HG03342 (cell line): ENCODE measurements at regions not wholly inside any gene's neighbourhood (a gene's known extent, or its start where the extent isn't known, plus 50 kb on each side); places are given as distances from the start of the nearest gene placed in this dataset.

Experiments used
- ATAC-seq: cut with Tn5 transposase; IDR thresholded peaks from one replicate; pipeline ENCODE4 v1.9.1; 2021; ENCODE audit warnings: mild to moderate bottlenecking, moderate library complexity; ENCODE audit not compliant: unreplicated experiment

DNA sequence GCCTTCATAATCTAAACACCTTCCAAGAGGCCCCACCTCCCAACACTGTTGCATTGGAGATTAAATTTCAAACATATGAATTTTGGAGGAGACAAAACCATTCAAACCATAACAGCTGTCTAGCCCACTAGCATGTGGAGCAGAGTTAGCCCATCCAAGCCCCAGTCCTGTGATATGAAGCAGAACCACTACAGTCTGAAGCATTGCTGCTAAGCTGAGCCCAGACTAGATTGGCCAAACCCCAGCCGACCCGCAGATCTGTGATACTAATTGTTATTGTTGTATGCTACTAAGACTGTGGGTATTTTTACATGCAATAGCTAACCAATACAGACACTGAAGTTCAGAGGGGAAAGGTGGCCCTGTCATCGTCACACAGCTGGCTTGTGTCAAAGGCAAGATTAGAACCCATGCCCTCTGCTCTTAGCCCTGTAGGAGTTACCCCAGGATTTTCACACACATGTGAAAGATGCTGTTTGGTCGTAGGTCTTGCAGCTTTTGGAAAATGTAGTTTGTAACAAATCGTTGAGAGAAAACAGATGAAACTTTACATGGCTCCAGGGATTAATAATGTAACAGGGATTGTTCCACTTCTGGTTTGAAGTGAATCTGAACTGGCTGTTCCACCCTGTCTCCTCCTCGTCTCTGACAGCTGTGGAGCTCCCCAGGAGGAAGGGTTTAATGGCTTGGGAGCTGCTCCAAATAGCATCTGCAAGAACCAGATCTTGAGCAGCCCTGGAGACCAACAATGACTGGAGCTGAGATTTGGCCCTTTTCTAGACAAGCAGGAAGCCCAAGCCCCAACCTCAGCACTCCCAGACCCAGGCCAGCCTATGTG is 517.5 kb downstream of the MID1IP1 start:
- no peak for ATAC-seq

DNA sequence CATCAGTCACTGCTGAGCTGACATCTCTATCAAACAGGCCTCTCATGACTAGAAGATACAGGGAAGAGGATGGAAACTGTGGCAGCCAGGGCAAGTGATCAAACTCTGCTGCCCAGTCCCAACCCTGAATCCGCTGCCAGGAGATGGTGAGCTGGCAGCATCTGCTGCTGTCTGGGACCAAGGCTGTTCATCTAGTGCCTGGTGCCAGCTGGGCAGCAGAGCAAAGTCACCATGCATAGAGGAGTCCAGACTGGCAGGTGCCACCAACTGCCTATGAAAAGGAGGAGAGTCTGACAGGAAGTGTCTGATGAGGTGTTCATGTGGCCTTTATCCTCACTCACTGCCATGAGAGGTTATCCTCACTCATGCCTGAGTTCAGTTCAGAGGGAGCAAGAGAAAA is 518.9 kb downstream of the MID1IP1 start:
- ATAC-seq = no peak

DNA sequence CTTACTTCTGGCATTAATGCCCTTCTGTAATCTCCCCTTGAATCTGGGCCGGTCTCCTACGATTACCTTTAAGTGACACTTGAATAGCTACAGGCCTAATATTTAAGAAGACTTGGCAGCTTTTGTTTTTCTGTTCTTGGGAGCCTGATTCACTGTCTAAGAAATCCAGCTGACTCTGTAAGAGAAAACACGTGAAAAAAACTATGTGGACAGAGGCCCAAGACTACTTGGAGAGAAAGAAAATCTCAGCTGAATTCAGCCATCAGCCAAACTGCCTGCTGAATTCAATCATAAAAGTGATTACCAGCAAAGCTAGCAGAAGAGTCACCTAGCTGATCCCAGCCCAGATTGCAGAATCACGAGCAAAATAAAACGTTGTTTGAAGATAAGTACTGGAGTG is 521.2 kb downstream of the MID1IP1 start:
- ATAC-seq = no peak

DNA sequence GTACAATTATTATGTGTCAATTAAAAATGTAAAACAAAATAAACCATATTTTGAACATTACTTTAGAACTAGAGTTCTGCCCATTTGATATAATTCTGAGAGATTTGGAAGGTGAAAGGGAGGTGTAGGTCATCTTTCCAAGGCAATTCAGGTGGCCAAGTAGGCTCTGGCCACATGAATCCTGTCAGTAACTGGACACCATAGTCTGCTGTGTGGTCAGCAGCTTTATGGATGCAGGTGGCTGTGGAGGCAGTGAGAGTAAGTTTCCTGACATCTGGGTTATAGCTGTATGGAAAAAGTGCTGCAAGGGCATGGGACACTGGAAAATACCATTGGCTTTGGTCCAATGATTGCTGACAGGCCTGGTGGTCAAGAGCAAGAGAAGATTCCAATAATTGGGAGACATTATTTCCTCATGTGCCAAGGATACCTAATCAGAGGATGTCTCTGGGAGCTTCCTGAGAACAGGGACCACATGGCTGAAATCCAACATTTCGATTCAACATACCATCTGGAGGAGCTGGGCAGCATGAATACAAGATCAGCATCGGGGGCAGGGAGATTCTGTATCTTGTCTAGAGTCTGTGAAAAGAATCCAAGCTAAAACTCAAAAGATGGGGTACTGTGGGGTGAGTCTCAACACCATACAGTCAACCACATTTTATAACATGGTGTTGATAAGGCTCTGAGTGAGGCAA is 523.1 kb downstream of the MID1IP1 start:
- no peak for ATAC-seq

DNA sequence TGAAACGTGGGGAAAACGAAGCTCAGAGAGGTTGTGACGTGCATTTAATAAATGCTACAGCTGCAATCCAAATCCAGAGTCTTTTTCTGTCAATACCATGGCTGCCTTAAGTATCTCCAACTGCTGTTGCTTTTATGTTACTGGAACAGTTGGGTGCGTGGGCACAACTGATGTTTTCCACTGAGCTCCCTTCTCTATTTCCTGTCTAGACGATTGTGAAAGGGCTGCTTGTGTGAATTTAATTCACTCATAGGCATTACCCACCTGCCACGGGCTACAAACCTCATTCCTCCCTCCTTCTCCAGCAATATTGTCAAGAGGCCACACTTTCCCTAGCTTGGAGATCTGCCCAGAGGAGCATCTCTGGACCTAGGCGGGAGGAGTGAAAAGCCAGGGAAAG is 526.0 kb downstream of the MID1IP1 start:
- ATAC-seq = no peak

DNA sequence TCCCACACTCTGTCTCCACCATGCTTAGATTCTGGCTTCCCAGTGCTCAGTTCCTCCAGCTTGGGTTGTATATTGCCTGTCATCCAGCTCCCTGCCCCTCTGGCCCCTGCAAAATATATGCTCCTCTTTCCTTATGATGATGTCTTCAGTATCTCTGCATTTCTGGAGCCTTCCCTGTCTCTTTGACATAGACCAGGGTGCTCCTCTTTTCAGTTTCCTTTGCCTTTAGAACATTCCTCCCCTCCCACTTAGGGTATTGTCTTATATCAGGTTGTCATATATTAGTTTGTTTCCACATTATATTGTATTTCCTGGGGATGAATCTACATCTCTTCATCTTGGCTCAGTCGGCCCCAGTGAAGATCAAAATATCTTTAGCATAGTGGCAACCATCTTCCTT is 526.4 kb downstream of the MID1IP1 start:
- ATAC-seq = no peak

DNA sequence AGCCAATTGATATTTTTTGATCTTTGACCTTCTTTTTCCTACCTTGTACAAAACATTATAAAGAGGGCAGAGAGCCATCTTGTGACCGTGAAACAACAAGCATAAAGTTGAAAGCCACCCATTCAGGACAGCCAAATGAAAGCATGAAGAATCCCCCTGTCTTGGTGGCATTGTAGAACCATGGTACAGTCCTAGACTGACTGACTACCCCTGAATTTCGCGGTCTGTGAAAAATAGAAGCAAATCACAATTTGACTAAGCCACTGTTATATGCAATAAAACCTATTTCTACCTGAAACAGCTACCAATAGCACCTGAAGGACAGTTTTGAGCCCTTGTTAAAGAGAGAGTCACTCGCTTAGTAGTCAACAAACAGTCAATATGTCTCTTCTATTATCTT is 527.4 kb downstream of the MID1IP1 start:
- no peak for ATAC-seq

DNA sequence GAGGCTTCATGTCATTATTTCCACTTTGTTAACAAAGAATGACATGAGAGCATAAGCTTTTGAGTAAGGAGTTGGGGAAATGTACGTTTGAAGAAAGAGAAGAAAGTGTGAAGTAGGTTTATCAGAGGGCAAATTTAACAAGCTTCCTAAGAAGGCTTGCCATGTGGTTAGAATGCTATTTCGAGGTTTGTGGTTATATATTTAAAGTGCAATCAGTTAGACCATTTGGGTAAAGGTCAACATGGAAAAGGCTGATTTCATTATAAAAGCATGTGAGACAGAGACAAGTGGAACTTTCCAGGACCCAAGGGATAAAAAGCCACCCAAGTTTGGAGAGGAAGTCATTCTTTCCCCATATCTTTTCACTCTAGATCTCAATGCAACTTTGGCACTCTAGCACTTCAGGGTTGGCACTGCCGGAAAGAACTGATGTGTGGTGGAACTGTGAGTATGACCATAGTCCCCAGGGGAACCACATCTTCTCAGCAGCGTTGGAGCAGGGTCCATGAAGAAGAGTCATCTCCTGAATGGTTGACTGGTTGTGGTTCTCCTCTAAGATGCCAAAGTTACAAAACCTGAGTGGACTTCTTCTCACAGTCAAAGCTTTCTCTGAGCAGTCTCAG is 529.9 kb downstream of the MID1IP1 start:
- ATAC-seq = no peak

DNA sequence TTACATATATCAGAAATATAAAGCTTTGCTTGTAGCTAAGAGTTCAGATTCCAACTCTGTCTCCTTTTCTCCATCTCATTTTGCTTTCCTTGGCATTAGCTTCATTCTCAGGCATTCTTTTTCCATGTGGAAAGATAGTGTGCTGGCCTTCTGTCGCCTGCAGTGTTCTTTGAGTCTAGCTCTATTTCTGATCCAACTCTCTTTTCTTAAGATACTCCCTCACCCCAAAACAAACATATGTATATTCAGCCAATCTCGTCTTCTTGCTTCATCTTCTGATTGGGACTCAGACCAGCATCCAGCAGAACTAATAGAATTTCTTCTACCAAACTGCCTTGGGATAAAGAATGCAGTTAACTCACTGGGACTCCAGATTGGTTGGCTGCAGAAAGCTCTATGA is 532.2 kb downstream of the MID1IP1 start:
- ATAC-seq = no peak

DNA sequence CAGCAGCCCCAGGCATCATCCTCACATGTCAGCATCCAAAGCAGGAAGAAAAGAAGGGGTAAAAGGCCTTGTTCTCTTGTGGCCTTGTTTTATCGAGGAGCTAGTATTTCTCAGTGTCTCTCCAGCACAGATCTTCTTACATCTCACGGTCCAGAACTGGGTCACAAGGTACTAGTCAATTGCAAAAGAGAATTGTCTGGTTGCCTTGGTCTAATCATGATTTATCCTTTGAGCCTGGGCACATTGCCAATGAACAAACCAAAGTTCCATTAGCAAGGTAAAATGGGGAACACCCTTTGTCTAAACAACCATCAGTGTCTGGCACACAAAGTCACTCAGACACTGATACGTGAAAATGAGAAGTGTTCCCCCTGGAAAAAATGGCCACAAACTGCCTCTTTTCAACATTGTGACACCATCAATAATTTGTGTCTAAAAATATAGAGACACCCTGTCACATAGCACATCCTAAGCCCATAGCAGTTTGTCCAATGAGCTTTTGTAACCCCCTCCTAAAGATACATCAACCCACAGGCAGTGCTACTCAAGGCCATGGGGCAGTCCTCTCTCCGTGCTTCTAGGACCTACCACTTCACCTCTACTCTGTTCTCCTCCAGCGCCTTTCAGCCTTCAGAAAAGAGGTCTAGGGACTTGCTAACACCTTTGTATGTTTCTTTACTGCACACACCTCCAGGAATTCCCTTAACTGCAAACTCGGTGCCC is 534.4 kb downstream of the MID1IP1 start:
- ATAC-seq = no peak

DNA sequence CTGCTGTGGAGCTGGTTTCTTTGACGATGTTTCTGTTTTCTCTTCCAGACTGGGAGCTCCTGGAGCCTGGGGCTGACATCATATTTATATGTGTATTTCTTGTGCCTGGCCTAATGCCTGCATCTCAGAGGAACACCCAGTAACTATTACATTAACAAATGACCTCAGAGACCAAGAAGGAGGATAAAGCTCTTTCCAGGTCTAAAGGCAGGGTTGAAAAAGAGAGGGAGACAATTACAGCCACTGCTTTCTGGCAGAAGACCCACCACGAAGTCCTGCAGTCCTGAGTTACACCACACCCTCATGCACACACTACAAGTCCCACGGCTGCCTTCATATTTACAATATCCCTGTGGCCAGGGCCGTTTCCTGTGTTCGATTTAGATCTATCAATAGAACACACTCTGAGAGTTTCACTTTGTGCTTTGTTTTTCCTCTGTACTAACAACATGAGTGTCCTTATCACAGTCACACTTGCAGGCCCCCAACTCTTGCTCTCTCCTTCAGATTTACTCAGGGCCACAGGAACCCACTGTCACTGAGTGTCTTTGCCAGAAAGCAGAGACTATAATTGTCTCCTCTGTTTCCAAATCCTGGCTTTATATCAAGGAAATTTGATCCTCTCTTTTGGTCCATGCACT is 535.5 kb downstream of the MID1IP1 start:
- peak; percentile 86 for ATAC-seq

DNA sequence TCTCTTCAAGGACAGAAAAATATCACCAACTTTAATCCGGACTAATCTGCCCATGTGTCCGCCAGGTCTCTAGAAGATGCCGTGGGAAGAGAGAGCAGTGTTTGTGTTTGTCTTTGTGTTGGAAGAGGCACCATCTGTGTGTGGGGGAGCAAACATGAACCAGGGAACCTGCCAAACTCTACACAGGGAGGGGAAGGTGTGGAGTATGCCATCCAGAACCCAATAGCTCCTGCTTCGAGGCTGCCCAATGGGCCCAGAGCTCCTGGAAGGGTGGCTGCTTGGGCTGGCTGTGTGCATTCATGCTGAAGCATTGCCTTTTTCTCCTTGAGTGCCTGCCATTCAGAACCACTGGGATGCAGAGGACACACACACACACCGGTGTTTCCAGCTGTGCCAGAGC is 536.2 kb downstream of the MID1IP1 start:
- ATAC-seq = no peak

DNA sequence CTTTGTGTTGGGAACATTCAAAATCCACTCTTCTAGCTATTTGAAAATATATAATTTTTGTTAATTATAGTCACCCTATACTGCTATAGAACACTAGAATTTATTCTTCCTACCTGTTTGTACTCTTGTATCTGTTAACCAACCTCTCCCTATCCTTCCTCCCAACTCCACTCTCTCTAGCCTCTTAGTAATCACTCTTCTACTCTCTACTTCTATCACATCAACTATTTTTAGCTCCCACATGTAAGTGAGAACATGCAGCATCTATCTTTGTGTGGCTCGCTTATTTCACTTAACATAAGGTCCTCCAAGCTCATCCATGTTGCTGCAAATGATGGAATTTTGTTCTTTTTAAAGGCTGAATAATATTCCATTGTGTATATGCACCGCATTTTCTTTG is 537.3 kb downstream of the MID1IP1 start:
- no peak for ATAC-seq

DNA sequence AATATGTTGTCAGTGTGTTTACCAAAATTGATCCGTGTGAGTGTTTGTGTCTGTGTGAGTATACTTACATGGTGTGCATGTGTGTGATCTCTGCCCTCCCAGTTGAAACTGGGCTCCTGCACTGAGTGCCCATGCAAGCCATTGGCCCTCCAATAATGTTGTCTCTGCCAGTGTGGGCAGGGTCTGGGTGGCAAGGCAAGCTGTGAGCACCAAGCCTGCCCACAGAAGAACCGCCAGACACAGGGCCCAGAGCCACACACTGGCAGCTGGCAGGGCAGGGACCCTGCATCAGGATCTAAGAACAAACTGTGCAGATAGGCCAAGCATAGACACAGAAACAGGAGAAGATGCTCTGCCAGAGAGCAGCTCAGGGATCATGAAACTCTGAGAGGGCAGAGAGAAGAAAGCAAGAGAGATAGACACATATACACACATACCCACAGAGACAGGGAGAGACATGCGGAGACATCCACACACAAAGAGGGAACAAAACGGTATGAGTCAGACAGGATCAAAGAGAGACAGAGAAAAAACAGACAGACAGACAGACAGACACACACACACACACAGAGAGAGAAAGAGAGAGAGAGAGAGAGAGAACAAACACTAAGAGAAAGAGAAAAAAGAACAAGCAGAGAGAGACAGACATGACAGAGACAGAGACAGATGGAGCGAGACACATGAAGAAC is 555.0 kb downstream of the MID1IP1 start:
- no peak for ATAC-seq

DNA sequence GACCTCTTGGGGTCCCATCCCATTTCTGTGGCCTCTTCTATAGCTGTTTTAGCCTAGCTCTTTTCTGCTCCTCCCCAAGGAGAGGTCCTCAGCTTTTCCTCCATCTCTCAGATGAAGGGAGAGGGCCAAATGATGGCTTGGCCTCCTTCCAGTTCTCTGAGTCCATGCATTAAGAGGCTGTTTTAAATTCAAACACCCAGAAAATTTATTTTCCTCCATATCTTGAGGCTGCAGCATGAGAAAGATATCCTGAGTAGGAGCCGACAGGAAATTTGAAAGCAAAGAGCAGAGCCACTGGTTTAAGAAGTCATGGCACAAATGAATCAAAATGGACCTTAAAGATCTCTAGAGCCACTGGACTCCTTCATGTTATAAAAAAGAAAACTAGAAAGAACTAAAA is 558.8 kb downstream of the MID1IP1 start:
- no peak for ATAC-seq

DNA sequence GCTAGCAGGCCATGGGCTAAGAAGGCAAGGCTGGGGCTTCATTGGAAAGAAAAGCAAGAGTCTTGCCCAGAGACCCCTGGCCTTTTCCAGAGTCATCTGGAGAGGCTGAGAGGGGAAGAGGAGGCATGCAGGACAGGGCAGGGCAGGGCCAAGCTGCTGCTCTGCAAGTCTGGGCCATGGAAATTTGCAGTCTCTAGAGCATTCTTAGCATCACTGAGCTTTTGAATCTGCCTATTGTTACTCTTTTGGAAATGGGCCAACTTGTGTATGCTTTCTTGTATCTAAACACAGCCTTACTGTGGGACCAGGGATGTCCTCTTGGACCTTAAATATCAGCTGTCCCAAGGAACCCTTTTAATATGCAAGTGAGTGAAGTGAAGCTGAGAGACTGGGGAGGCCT is 560.5 kb downstream of the MID1IP1 start:
- no peak for ATAC-seq

DNA sequence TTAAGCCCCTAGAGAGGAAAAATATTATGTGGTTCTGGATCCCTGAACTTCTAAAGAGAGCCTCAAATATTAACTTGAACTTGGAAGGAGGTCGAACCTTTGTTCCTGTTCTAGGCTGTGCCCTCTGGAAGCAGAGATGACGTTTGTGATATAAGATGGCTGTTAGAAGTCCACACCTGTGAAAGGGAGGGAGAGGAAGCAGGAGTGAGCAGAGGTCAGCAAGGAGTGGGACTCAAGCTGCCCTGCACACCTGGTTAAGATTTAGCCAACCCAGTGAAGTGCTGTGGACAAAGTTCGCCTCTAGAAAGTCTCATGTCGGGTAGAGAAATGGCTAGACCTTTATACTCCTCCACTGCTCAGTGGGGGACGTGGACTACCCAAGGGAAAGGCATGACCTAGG is 566.2 kb downstream of the MID1IP1 start:
- ATAC-seq = no peak

DNA sequence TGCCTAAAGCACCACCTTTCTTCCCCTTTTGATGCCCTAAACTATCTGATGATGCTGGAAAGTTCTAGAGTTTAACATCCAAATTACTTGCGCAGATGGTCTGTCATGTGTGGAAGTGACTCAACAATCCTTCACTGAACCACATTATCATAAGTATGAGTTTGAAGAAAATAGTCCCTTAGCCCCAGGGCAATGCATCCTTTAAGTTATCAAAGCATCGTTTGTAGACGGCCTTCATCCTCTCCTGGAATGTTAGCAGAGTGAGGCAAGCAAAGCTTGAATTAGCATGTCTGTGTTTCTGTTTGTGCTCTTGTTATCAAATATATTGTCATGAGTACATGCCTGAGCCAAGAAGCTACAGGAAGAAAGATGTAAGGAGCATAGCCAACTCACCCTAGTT is 570.9 kb downstream of the MID1IP1 start:
- ATAC-seq = no peak

DNA sequence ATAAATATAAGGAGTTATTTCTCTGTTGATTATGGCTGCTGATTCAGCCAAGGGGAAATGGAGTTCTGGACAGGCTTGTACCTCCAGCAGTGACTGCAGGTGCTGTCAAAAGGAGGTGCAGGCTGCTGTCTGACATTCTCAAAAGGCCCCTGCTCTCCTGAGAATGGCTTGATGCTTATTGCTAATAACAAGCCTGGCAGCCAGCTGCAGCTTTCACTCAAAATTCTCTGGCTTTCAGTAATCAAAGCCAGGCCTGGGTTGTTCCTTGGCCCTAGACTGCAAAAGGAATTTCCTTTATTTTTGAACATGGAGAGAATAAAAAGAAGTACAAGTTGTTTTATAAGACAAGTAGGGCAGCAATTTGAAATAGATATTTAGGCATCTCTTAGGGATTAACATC is 575.9 kb downstream of the MID1IP1 start:
- no peak for ATAC-seq

DNA sequence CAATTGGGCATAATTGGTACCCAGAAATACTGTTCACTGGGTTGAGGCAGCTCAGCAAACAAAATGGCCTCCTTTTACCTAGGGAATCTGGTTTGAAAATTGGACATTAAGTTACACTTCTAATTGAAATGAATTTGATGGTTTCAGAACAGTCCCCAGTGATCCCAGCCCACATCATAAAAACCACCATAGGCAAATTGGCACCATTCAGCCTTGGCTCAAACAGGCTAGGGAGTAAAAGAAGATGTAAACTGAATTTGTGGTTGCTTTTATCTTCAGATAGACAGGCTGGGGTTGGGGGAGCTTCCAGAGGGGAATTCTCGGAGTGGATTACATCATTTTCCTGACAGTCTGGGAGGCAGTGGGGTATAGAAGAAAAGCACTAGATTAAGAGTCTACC is 576.5 kb downstream of the MID1IP1 start:
- ATAC-seq = no peak
